GM23338 (cell line): ENCODE measurements at regions not wholly inside any gene's neighbourhood (a gene's known extent, or its start where the extent isn't known, plus 50 kb on each side); places are given as distances from the start of the nearest gene placed in this dataset.

ENCODE experiments used
- CREB1 ChIP-seq: fragments of 250-450 bp; sonication (Bioruptor Pico); IDR thresholded peaks from 2 replicates; pipeline ENCODE4 v1.5.0; 2020; ENCODE audit warnings: low read depth, mild to moderate bottlenecking, moderate library complexity
- ETS1 ChIP-seq: IDR thresholded peaks from 2 replicates; pipeline ENCODE4 v1.6.1; 2016; ENCODE audit warnings: antibody characterized with exemption
- EZH2 ChIP-seq: fragments of 200-600 bp; sonication (generic); IDR thresholded peaks from one replicate; pipeline ENCODE4 v1.8.0; 2017; ENCODE audit warnings: antibody characterized with exemption, mild to moderate bottlenecking, low read depth; ENCODE audit not compliant: unreplicated experiment
- EZH2phosphoT487 ChIP-seq: fragments of 200-600 bp; sonication (generic); IDR thresholded peaks from one replicate; pipeline ENCODE4 v1.8.1; 2018; ENCODE audit warnings: antibody characterized with exemption; ENCODE audit not compliant: unreplicated experiment
- JUNB ChIP-seq: IDR thresholded peaks from one replicate; pipeline ENCODE4 v1.6.1; 2016; ENCODE audit warnings: antibody characterized with exemption; ENCODE audit not compliant: unreplicated experiment
- NANOG ChIP-seq: IDR thresholded peaks from 2 replicates; pipeline ENCODE4 v1.6.1; 2016; ENCODE audit warnings: antibody characterized with exemption, borderline replicate concordance
- POLR2AphosphoS5 ChIP-seq: IDR thresholded peaks from 2 replicates; pipeline ENCODE4 v1.6.1; 2016; ENCODE audit warnings: antibody characterized with exemption, low read depth
- REST ChIP-seq: IDR thresholded peaks from one replicate; pipeline ENCODE4 v1.6.1; 2018; ENCODE audit warnings: antibody characterized with exemption; ENCODE audit not compliant: unreplicated experiment
- STAT1 ChIP-seq: IDR thresholded peaks from one replicate; pipeline ENCODE4 v1.6.1; 2016; ENCODE audit warnings: antibody characterized with exemption; ENCODE audit not compliant: unreplicated experiment
- TF ChIP-seq, protein P1 (sequence below), 2 experiments: fragments of 200-600 bp in 1 of 2; sonication (generic) in 1 of 2; conservative IDR thresholded peaks; 2 replicates each; pipeline versions ENCODE4 v1.5.1 to v1.6.1; 2016 to 2017; ENCODE audit warnings: antibody characterized with exemption in 2 of 2, low read depth in 2 of 2, mild to moderate bottlenecking in 2 of 2, moderate library complexity in 1 of 2

DNA sequence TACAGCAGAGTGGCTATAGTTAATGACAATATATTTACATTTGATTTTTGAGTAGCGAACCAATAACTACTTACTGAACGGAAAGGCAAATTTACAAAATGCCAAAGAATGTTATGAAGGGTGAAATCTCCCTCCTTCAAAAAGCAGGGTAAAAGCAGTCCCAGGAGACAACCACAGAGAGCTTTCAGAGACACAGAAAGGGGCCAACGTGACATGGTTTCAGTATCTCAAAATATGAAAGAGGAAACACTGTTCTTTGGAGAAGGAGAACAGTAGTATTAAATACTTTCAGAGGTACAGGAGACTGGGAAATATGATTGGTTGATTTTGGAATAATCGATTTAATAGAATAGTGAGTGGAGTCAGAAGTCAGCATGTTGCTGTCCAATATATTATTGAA is 52.3 kb upstream of the ROBO1 start:
- TF ChIP-seq POLR2AphosphoS5 (no peak), EZH2phosphoT487 (no peak), EZH2 (no peak), JUNB (no peak), ETS1 (no peak), CREB1 (CRISPR knock-in tag) (no peak), NANOG (no peak), REST (no peak), STAT1 (no peak)
- TF ChIP-seq, protein P1, sequence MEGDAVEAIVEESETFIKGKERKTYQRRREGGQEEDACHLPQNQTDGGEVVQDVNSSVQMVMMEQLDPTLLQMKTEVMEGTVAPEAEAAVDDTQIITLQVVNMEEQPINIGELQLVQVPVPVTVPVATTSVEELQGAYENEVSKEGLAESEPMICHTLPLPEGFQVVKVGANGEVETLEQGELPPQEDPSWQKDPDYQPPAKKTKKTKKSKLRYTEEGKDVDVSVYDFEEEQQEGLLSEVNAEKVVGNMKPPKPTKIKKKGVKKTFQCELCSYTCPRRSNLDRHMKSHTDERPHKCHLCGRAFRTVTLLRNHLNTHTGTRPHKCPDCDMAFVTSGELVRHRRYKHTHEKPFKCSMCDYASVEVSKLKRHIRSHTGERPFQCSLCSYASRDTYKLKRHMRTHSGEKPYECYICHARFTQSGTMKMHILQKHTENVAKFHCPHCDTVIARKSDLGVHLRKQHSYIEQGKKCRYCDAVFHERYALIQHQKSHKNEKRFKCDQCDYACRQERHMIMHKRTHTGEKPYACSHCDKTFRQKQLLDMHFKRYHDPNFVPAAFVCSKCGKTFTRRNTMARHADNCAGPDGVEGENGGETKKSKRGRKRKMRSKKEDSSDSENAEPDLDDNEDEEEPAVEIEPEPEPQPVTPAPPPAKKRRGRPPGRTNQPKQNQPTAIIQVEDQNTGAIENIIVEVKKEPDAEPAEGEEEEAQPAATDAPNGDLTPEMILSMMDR (conservative IDR thresholded peaks at IDR 0.05; ENCODE audit: low read depth in 2 of 2) = no peak
